ENCODE measurements at regions not wholly inside any gene's neighbourhood (a gene's known extent, or its start where the extent isn't known, plus 50 kb on each side); places are given as distances from the start of the nearest gene placed in this dataset.

GRCh38 chr1:95953015-95953414 is 719.0 kb downstream of the RWDD3 start:
- TF ChIP-seq CTCF (IDR thresholded peaks at IDR 0.05; ENCODE audit: low read depth, low read length): no peak
- H3K4me3 ChIP-seq (ENCODE audit: low read depth, low read length): no peak overlapping the region

GRCh38 chr1:95954585-95954984 is 720.6 kb downstream of the RWDD3 start:
- no peak overlapping the region for H3K4me3 ChIP-seq (ENCODE audit: low read depth, low read length)
- TF ChIP-seq CTCF (IDR thresholded peaks at IDR 0.05; ENCODE audit: low read depth, low read length): no peak

DNA sequence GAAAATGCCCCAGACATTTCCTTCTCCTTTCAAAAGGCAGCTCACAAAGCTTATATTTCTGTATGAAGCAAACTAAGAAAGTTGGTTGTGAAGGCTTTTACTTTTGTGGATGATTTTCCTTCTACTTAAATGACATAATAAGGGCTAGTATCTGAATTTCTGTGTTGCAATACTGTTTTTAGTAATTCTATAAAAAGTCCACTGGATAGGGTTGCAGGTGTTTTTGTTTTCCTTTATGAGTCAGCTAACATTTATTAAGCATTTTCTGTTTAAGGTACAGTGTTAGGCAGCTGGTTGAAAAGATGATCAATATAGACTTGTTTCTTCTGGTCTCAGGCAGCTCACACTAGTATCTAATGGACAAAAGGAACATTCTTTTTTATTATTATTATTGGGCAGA is 722.2 kb downstream of the RWDD3 start:
- TF ChIP-seq CTCF (IDR thresholded peaks at IDR 0.05; ENCODE audit: low read depth, low read length): no peak
- no peak overlapping the region for H3K4me3 ChIP-seq (ENCODE audit: low read depth, low read length)

DNA sequence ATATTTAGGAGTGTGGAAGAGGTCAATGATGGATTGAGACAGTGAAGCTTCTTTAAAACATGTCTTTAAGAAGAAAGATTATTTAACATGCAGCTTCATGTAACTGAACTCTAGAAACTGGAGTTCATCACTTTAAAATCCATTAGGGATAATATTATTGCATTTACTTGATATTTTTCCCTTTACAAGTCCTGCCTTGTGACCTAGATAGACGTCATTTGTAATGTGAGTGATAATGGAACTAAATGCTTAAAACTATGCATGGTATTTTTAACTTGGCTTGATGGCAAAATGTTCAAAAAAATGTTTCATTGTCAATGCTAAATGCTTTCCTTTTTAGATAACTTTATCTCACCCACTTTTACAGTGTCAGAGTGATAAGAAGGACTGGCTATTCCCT is 723.7 kb downstream of the RWDD3 start:
- H3K4me3 ChIP-seq (ENCODE audit: low read depth, low read length): no peak overlapping the region
- TF ChIP-seq CTCF (IDR thresholded peaks at IDR 0.05; ENCODE audit: low read depth, low read length): no peak

DNA sequence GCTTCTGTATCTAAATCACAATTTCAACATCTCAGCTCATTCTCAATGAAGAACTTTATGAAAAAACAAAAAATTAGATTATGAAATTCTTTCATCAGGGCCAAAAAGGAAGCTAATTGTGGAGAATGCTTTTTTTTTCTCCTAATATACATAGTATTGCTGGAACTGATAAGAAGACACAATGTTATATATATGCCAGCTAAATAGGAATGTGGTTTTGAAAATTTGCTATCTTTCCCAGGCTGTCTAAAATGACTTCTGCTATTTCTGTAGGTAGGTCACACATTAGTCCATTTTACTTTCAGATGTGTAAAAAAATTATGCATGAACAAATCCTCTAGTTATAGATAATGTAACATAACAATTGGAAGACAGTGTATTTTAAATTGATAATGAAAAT is 732.9 kb downstream of the RWDD3 start:
- TF ChIP-seq CTCF (IDR thresholded peaks at IDR 0.05; ENCODE audit: low read depth, low read length): no peak
- no peak overlapping the region for H3K4me3 ChIP-seq (ENCODE audit: low read depth, low read length)

- H3K4me3 ChIP-seq (ENCODE audit: low read depth, low read length): no peak overlapping the region
- TF ChIP-seq CTCF (IDR thresholded peaks at IDR 0.05; ENCODE audit: low read depth, low read length): no peak
Measured at GRCh38 chr1:95974586-95974985, 740.6 kb downstream of the RWDD3 start.

DNA sequence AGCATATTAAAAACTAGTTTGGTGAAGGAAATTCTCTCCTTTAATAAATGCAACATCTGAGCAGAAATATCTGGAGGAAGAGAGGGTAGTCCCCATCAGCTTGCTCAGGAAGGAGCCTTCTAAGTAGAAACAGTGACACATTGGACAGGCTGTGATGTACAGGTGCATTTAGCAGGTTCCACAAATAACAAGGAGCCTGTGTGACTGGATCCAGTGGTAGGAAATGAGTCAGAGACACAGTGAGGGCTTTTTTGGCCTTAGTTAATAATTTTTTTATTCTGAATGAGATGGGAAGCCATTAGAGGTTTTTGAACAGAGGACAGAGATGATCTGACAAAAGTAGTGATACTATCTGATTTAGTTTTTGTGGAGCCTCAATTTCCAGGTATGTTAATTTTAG is 738.9 kb upstream of the PTBP2 start:
- no peak for TF ChIP-seq CTCF (IDR thresholded peaks at IDR 0.05; ENCODE audit: low read depth, low read length)

More for the DNA sequence above, 738.9 kb upstream of the PTBP2 start:
- H3K4me3 ChIP-seq (ENCODE audit: low read depth, low read length): no peak overlapping the region
